Endothelial cell of umbilical vein (primary cell): ENCODE measurements at regions not wholly inside any gene's neighbourhood (a gene's known extent, or its start where the extent isn't known, plus 50 kb on each side); places are given as distances from the start of the nearest gene placed in this dataset.

Source experiments
- CTCF ChIP-seq, 2 donors: IDR thresholded peaks; 1 replicate in 1 of 2; 2 replicates in 1 of 2; pipeline ENCODE4 v1.5.1; 2011; ENCODE audit warnings: low read length in 2 of 2, mild to moderate bottlenecking in 2 of 2, moderate library complexity in 2 of 2, control low read depth in 1 of 2, inconsistent platforms in 1 of 2, low read depth in 1 of 2; ENCODE audit not compliant: insufficient read depth in 1 of 2; ENCODE audit errors: extremely low read depth in 1 of 2
- EZH2 ChIP-seq: IDR thresholded peaks from 2 replicates; pipeline ENCODE4 v1.6.1; 2012; ENCODE audit warnings: borderline replicate concordance, low read depth, mild to moderate bottlenecking, moderate library complexity, low read length, inconsistent platforms; ENCODE audit not compliant: severe bottlenecking
- GATA2 ChIP-seq: IDR thresholded peaks from 2 replicates; pipeline ENCODE4 v1.7.0; 2011; ENCODE audit warnings: low read depth, mild to moderate bottlenecking, moderate library complexity, mixed read lengths, low read length; ENCODE audit not compliant: insufficient read length, insufficient read depth
- POLR2A ChIP-seq: IDR thresholded peaks from 2 replicates; pipeline ENCODE4 v1.6.1; 2012; ENCODE audit warnings: low read depth, mild to moderate bottlenecking, control low read depth, low read length
- POLR2AphosphoS5 ChIP-seq: IDR thresholded peaks from 2 replicates; pipeline ENCODE4 v1.6.1; 2012; ENCODE audit warnings: low read depth, mild to moderate bottlenecking, control low read depth, low read length, moderate library complexity; ENCODE audit not compliant: insufficient read depth

- TF ChIP-seq CTCF (IDR thresholded peaks at IDR 0.05; ENCODE audit: extremely low read depth in 1 of 2, insufficient read depth in 1 of 2, low read depth in 1 of 2, low read length in 2 of 2): no peak
- TF ChIP-seq POLR2A: no peak
- no peak for TF ChIP-seq POLR2AphosphoS5
- no peak for TF ChIP-seq EZH2
- TF ChIP-seq GATA2: no peak
Observed at GRCh38 chr1:184319879-184320278, 67.0 kb upstream of the C1orf21 start.
